ENCODE measurements at regions not wholly inside any gene's neighbourhood (a gene's known extent, or its start where the extent isn't known, plus 50 kb on each side); places are given as distances from the start of the nearest gene placed in this dataset.

GRCh38 chr5:168147106-168147505 is 144.3 kb upstream of the WWC1 start:
- H3K27ac ChIP-seq: no peak overlapping the region
- intact Hi-C loops (cut with DNase I; ENCODE audit: low total_unique reads) (no loop called here), in situ Hi-C loops (cut with MboI; ENCODE audit: low sequenced_read_pairs in 4 of 4) (no loop called here)
- H3K9me3 ChIP-seq: no peaks in the 10 kb centered on the region
- H3K36me3 ChIP-seq: no peaks in the 10 kb centered on the region
- no peaks in the 10 kb centered on the region for H3K4me1 ChIP-seq
- no peaks in the 10 kb centered on the region for H3K27me3 ChIP-seq
- DNase-seq: no peak
- no peak overlapping the region for H3K4me3 ChIP-seq
- TF ChIP-seq POLR2A (IDR thresholded peaks at IDR 0.05) (no peak), CTCF (IDR thresholded peaks at IDR 0.05 in 4 of 5, conservative IDR thresholded peaks at IDR 0.05 in 1 of 5) (no peak)
- no peak for ATAC-seq

- no peaks in the 10 kb centered on the region for H3K4me1 ChIP-seq
- no peaks in the 10 kb centered on the region for H3K27me3 ChIP-seq
- H3K27ac ChIP-seq: no peak overlapping the region
- intact Hi-C loops (cut with DNase I; ENCODE audit: low total_unique reads): no loop called here
- no peaks in the 10 kb centered on the region for H3K9me3 ChIP-seq
- in situ Hi-C loops (cut with MboI; ENCODE audit: low sequenced_read_pairs in 4 of 4): no loop called here
- no peak overlapping the region for H3K4me3 ChIP-seq
- TF ChIP-seq CTCF (IDR thresholded peaks at IDR 0.05 in 4 of 5, conservative IDR thresholded peaks at IDR 0.05 in 1 of 5) (no peak), POLR2A (IDR thresholded peaks at IDR 0.05) (no peak)
- H3K36me3 ChIP-seq: no peaks in the 10 kb centered on the region
- ATAC-seq: no peak
- no peak for DNase-seq
These were observed 143.7 kb upstream of the WWC1 start for GRCh38 chr5:168147568-168148360.

GRCh38 chr5:168151041-168151440 is 140.4 kb upstream of the WWC1 start:
- no peak overlapping the region for H3K4me3 ChIP-seq
- ATAC-seq: no peak
- DNase-seq: no peak
- H3K36me3 ChIP-seq: no peaks in the 10 kb centered on the region
- in situ Hi-C loops (cut with MboI; ENCODE audit: low sequenced_read_pairs in 4 of 4): no loop called here
- TF ChIP-seq CTCF (IDR thresholded peaks at IDR 0.05 in 4 of 5, conservative IDR thresholded peaks at IDR 0.05 in 1 of 5) (no peak), POLR2A (IDR thresholded peaks at IDR 0.05) (no peak)
- H3K4me1 ChIP-seq: no peaks in the 10 kb centered on the region
- no peaks in the 10 kb centered on the region for H3K27me3 ChIP-seq
- H3K9me3 ChIP-seq: no peaks in the 10 kb centered on the region
- H3K27ac ChIP-seq: no peak overlapping the region
- intact Hi-C loops (cut with DNase I; ENCODE audit: low total_unique reads): no loop called here

GRCh38 chr5:168152660-168153059 is 138.8 kb upstream of the WWC1 start:
- no peaks in the 10 kb centered on the region for H3K4me1 ChIP-seq
- DNase-seq: no peak
- H3K36me3 ChIP-seq: no peaks in the 10 kb centered on the region
- in situ Hi-C loops (cut with MboI; ENCODE audit: low sequenced_read_pairs in 4 of 4) (no loop called here), intact Hi-C loops (cut with DNase I; ENCODE audit: low total_unique reads) (no loop called here)
- H3K9me3 ChIP-seq: no peaks in the 10 kb centered on the region
- no peak for TF ChIP-seq POLR2A (IDR thresholded peaks at IDR 0.05)
- TF ChIP-seq CTCF (IDR thresholded peaks at IDR 0.05 in 4 of 5, conservative IDR thresholded peaks at IDR 0.05 in 1 of 5): no peak
- no peak for ATAC-seq
- no peaks in the 10 kb centered on the region for H3K27me3 ChIP-seq
- no peak overlapping the region for H3K27ac ChIP-seq
- no peak overlapping the region for H3K4me3 ChIP-seq

Data from gastrocnemius medialis (tissue), 4 donors.